GM19239 (cell line): ENCODE measurements at regions not wholly inside any gene's neighbourhood (a gene's known extent, or its start where the extent isn't known, plus 50 kb on each side); places are given as distances from the start of the nearest gene placed in this dataset.
"Not testable (repeated sequence)": the region's sequence is repeated elsewhere in the genome, so short reads cannot be mapped to it uniquely, and the experiment has no call there.

Experiments used
- DNase-seq: peaks from one replicate; pipeline ENCODE4 v3.0.0; 2011; ENCODE audit warnings: low spot score; ENCODE audit not compliant: insufficient read length
- FAIRE-seq: peaks from 2 replicates; lab custom pipeline; 2011; peaks lifted over from hg19 to GRCh38; lab: Jason Lieb, UNC

GRCh38 chr6:4725136-4725760 is 51.0 kb upstream of the CDYL start:
- DNase-seq, FAIRE-seq: not testable (repeated sequence)

DNA sequence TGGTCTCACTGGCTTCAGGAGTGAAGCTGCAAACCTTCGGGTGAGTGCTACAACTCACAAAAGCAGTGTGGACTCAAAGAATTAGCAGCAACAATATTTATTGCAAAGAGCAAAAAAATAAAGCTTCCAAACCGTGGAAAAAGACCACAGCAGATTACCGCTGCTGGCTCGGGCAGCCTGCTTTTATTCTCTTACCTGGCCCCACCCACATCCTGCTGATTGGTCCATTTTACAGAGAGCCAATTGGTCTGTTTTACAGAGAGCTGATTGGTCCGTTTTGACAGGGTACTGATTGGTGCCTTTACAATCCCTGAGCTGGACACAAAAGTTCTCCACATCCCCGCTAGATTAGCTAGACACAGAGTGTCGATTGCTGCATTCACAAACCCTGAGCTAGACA is 51.5 kb upstream of the CDYL start:
- FAIRE-seq, DNase-seq: not testable (repeated sequence)

DNA sequence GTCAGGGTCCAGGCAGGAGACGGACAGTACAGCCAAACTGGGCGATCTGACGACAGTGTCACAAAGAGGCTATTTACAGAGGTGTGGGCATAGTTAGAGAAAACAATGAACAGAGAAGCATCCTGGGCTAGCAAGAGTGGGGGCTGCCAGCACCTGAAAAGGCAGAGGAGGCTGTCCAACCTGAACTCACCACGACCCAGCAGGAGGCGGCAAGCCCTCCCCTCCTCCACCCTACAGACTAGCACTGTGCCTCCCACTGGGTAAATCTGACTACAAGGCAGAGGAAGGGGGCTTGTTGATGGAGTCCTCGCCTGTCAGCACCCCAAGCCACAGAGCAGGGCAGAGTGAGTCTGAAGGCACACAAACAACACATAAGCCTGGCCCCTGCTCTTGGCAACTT is 52.8 kb upstream of the CDYL start:
- FAIRE-seq = no peak
- no peak for DNase-seq

DNA sequence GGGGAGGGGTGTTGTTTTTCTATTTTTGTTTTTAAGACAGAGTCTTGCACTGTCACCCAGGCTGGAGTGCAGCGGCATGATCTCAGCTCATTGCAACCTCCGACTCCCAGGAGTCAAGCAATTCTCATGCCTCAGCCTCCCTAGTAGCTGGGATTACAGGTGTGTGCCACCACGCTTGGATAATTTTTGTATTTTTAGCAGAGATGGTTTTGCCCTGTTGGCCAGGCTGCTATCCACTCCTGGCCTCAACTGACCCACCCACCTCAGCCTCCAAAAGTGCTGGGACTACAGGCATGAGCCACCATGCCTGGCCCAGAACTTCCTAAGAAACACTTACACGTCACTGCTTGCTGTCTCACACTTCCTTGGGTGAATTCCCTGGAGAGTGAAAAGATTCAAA is 54.8 kb upstream of the CDYL start:
- DNase-seq, FAIRE-seq: not testable (repeated sequence)

DNA sequence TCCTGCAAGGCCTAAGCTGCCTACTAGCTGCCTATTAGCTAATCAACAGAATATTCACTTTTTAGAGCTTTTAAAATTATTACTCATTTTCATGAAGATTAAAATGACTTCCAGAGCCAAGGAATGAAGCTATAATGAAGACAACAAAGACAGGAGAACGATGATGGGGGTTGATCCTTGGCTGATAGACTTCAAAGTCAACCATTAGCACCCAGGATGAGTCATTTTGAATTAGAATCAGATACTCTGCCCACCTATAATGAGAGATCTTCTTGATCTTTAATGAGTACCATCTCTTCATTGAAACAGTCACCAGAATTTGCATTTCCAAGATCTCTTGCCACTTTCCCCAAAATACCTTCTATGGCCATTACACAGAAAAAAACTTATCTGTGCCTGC is 56.7 kb upstream of the CDYL start:
- DNase-seq (no peak), FAIRE-seq (no peak)

- DNase-seq (no peak), FAIRE-seq (no peak)
Measured at GRCh38 chr6:4717856-4718255, 58.3 kb upstream of the CDYL start.

- no peak for DNase-seq
- FAIRE-seq = no peak
Measured at GRCh38 chr6:4717124-4717523, 59.1 kb upstream of the CDYL start.

- FAIRE-seq = no peak
- DNase-seq = no peak
Measured at GRCh38 chr6:4714961-4715501, 61.2 kb upstream of the CDYL start.

DNA sequence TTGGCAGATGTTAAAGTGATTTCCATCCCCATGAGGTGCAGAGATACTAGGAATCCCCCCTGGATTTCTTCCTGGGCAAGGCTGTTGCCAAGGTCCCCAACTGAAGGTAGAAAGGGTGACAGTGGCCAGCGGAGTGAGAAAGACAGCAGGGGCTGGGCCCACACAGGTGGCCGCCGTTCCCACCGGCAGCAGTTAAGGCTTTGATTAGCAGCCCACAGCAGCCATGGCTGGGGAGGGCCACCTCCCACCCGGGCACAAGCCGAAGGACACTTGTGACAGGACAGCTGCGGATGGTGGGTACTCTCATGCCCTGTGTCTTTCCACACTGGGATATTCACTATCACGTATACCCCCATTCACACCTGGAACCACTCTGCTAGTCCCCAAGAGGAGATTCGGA is 63.9 kb upstream of the CDYL start:
- FAIRE-seq = no peak
- no peak for DNase-seq

DNA sequence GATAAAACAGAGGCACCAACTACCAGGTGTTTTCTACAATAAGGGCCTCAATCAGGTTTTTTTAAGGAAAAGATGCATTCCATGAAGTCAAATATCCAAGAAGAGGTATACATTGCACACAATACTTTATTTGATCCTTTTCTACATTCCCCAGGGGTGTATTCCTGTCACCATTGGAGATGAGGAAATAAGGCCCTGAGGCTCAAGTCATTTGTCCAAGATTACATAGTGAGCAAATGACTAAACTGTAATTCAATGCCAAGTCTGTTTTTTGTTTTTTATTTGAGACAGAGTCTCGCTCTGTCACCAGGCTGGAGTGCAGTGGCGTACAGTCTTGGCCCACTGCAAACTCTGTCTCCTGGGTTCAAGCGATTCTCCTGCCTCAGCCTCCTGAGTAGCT is 69.2 kb upstream of the CDYL start:
- FAIRE-seq = no peak
- no peak for DNase-seq

- no peak for DNase-seq
- no peak for FAIRE-seq
Measured at GRCh38 chr6:4705809-4706208, 70.4 kb upstream of the CDYL start.

- DNase-seq = no peak
- no peak for FAIRE-seq
Measured at GRCh38 chr6:4703382-4703781, 72.8 kb upstream of the CDYL start.

- FAIRE-seq = no peak
- no peak for DNase-seq
Measured at GRCh38 chr6:4698901-4699659, 77.1 kb upstream of the CDYL start.

- FAIRE-seq (no peak), DNase-seq (no peak)
Measured at GRCh38 chr6:4693173-4693970, 82.8 kb upstream of the CDYL start.

- DNase-seq = no peak
- no peak for FAIRE-seq
Measured at GRCh38 chr6:4692664-4693063, 83.5 kb upstream of the CDYL start.

GRCh38 chr6:4687989-4688947 is 87.9 kb upstream of the CDYL start:
- FAIRE-seq (no peak), DNase-seq (no peak)

DNA sequence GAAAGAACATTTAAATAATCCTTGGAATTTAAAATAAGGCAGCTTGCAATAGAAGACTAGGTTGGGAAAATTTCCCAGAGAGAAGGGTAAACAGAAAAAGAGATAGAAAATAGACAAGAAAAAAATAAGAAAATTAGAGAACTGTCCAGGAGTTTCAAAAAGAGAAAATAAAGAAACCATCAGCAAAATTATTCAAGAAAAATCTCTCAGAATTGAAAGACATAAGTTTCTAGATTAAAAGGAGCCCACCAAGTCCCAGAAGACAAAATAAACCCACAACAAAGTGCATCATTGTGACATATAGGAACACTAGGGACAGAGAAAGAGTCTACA is 88.6 kb upstream of the CDYL start:
- FAIRE-seq (no peak), DNase-seq (no peak)

GRCh38 chr6:4682431-4683097 is 93.6 kb upstream of the CDYL start:
- FAIRE-seq (no peak), DNase-seq (no peak)

- FAIRE-seq = no peak
- DNase-seq = no peak
Measured at GRCh38 chr6:4678506-4679300, 97.5 kb upstream of the CDYL start.
